Neural cell (in vitro differentiated cells): ENCODE measurements at regions not wholly inside any gene's neighbourhood (a gene's known extent, or its start where the extent isn't known, plus 50 kb on each side); places are given as distances from the start of the nearest gene placed in this dataset.

ENCODE experiments used
- H2AFZ ChIP-seq: fragments of 200-600, 300-800 bp; sonication (generic), shearing (Covaris generic); 2 replicates; pipeline ENCODE4 v1.6.0; 2014; ENCODE audit warnings: low read depth, mild to moderate bottlenecking, antibody characterized with exemption, low read length, moderate library complexity
- H3F3A ChIP-seq: fragments of 200-600 bp; shearing (Covaris generic); 2 replicates; pipeline ENCODE4 v1.6.1; 2016; ENCODE audit warnings: mild to moderate bottlenecking, moderate library complexity, mixed read lengths, antibody characterized with exemption, low read length; ENCODE audit not compliant: insufficient read depth, poor library complexity, severe bottlenecking
- H3K27ac ChIP-seq: fragments of 200-600, 300-800 bp; sonication (generic), shearing (Covaris generic); 2 replicates; pipeline ENCODE4 v1.5.1; 2014; ENCODE audit warnings: mild to moderate bottlenecking, low read length, moderate library complexity
- H3K27me3 ChIP-seq: fragments of 300-800, 200-600 bp; sonication (generic), shearing (Covaris generic); 2 replicates; pipeline ENCODE4 v1.6.0; 2014; ENCODE audit warnings: mild to moderate bottlenecking, low read depth, low read length, moderate library complexity; ENCODE audit not compliant: insufficient read depth
- H3K36me3 ChIP-seq: fragments of 300-800, 200-600 bp; sonication (generic), shearing (Covaris generic); 2 replicates; pipeline ENCODE4 v1.5.1; 2014; ENCODE audit warnings: mild to moderate bottlenecking, antibody characterized with exemption, low read length, moderate library complexity; ENCODE audit not compliant: insufficient read depth
- H3K4me2 ChIP-seq: fragments of 300-800, 200-600 bp; sonication (generic), shearing (Covaris generic); 2 replicates; pipeline ENCODE4 v1.6.0; 2014; ENCODE audit warnings: mild to moderate bottlenecking, low read length
- H3K4me3 ChIP-seq: fragments of 300-800, 200-600 bp; sonication (generic), shearing (Covaris generic); 2 replicates; pipeline ENCODE4 v1.5.1; 2014; ENCODE audit warnings: mild to moderate bottlenecking, low read length, moderate library complexity
- H3K79me2 ChIP-seq: fragments of 200-600 bp; shearing (Covaris generic); replicated peaks from 2 replicates; pipeline ENCODE4 v1.6.0; 2014; ENCODE audit warnings: mild to moderate bottlenecking, low read length, moderate library complexity; ENCODE audit not compliant: insufficient read depth
- H3K9ac ChIP-seq: fragments of 300-800, 200-600 bp; sonication (generic), shearing (Covaris generic); 2 replicates; pipeline ENCODE4 v1.6.1; 2016; ENCODE audit warnings: mild to moderate bottlenecking, low read length, mixed read lengths
- H3K9me2 ChIP-seq: fragments of 200-600 bp; shearing (Covaris generic); 2 replicates; pipeline ENCODE4 v1.6.1; 2016; ENCODE audit warnings: mild to moderate bottlenecking, low read length, mixed read lengths; ENCODE audit not compliant: insufficient read depth
- H3K9me3 ChIP-seq: fragments of 200-600, 300-800 bp; sonication (generic), shearing (Covaris generic); 2 replicates; pipeline ENCODE4 v1.6.1; 2016; ENCODE audit warnings: mild to moderate bottlenecking, mixed run types, low read length, moderate library complexity, mixed read lengths
- H4K20me1 ChIP-seq: fragments of 200-600 bp; shearing (Covaris generic); 2 replicates; pipeline ENCODE4 v1.6.1; 2016; ENCODE audit warnings: mild to moderate bottlenecking, mixed run types; ENCODE audit not compliant: insufficient read depth
- CTCF ChIP-seq: fragments of 450-650 bp; IDR thresholded peaks from 2 replicates; pipeline ENCODE4 v1.5.1; 2014; ENCODE audit warnings: antibody characterized with exemption, mild to moderate bottlenecking, moderate library complexity; ENCODE audit not compliant: poor library complexity, severe bottlenecking
- EP300 ChIP-seq: fragments of 450-650 bp; conservative IDR thresholded peaks from 2 replicates; pipeline ENCODE4 v1.6.1; 2014; ENCODE audit warnings: antibody characterized with exemption, mild to moderate bottlenecking, moderate library complexity; ENCODE audit not compliant: poor library complexity, severe bottlenecking
- EZH2 ChIP-seq: fragments of 200-600, 300-800 bp; shearing (Covaris generic), sonication (generic); IDR thresholded peaks from 2 replicates; pipeline ENCODE4 v1.6.1; 2014; ENCODE audit warnings: antibody characterized with exemption, low read length, borderline replicate concordance, mild to moderate bottlenecking; ENCODE audit not compliant: insufficient read depth, poor library complexity, severe bottlenecking
- MXI1 ChIP-seq: fragments of 450-650 bp; conservative IDR thresholded peaks from 2 replicates; pipeline ENCODE4 v1.6.1; 2014; ENCODE audit warnings: antibody characterized with exemption, mild to moderate bottlenecking; ENCODE audit not compliant: poor library complexity, severe bottlenecking
- POLR2AphosphoS5 ChIP-seq: IDR thresholded peaks from 2 replicates; pipeline ENCODE4 v1.6.1; 2012
- RAD21 ChIP-seq: fragments of 450-650 bp; conservative IDR thresholded peaks from 2 replicates; pipeline ENCODE4 v1.6.1; 2014; ENCODE audit warnings: antibody characterized with exemption, mild to moderate bottlenecking, moderate library complexity
- REST ChIP-seq: IDR thresholded peaks from 2 replicates; pipeline ENCODE4 v1.6.1; 2012; ENCODE audit warnings: borderline replicate concordance
- SMC3 ChIP-seq: fragments of 450-650 bp; conservative IDR thresholded peaks from 2 replicates; pipeline ENCODE4 v1.6.1; 2014; ENCODE audit warnings: antibody characterized with exemption, mild to moderate bottlenecking, moderate library complexity; ENCODE audit not compliant: poor library complexity
- TAF1 ChIP-seq: IDR thresholded peaks from 2 replicates; pipeline ENCODE4 v1.6.1; 2012; ENCODE audit warnings: low read depth

- Histone ChIP-seq H3K4me2 (no peak overlapping the region), H3K9me3 (no peaks in the 10 kb centered on the region), H3K9me2 (no peaks in the 10 kb centered on the region), H3K9ac (no peak overlapping the region), H3K79me2 (no peaks in the 10 kb centered on the region), H3K36me3 (no peaks in the 10 kb centered on the region), H3K27me3 (no peaks in the 10 kb centered on the region), H3K27ac (no peak overlapping the region), H3K4me3 (no peak overlapping the region), H2AFZ (no peak overlapping the region), H3F3A (no peaks in the 10 kb centered on the region), H4K20me1 (no peaks in the 10 kb centered on the region)
- TF ChIP-seq MXI1 (no peak), EP300 (no peak), CTCF (no peak), TAF1 (no peak), REST (no peak), RAD21 (no peak), EZH2 (no peak), POLR2AphosphoS5 (no peak), SMC3 (no peak)
Measured at GRCh38 chr4:124883632-124884031, 171.1 kb upstream of the ANKRD50 start.

- Histone ChIP-seq H2AFZ (no peak overlapping the region), H3K27me3 (no peaks in the 10 kb centered on the region), H3K4me2 (no peak overlapping the region), H3K27ac (no peak overlapping the region), H3K79me2 (no peaks in the 10 kb centered on the region), H3K36me3 (no peaks in the 10 kb centered on the region), H3F3A (no peaks in the 10 kb centered on the region), H3K9me3 (no peaks in the 10 kb centered on the region), H3K9me2 (no peaks in the 10 kb centered on the region), H4K20me1 (no peaks in the 10 kb centered on the region), H3K4me3 (no peak overlapping the region), H3K9ac (no peak overlapping the region)
- TF ChIP-seq EP300 (no peak), EZH2 (no peak), POLR2AphosphoS5 (no peak), TAF1 (no peak), RAD21 (no peak), MXI1 (no peak), SMC3 (no peak), CTCF (no peak), REST (no peak)
Measured at GRCh38 chr4:124879195-124879594, 166.7 kb upstream of the ANKRD50 start.
